H9 (cell line): ENCODE measurements at regions not wholly inside any gene's neighbourhood (a gene's known extent, or its start where the extent isn't known, plus 50 kb on each side); places are given as distances from the start of the nearest gene placed in this dataset.

Experiments
- DNase-seq: peaks from one replicate; pipeline ENCODE4 v3.0.0-alpha.2; 2017
- H2AFZ ChIP-seq: one replicate; pipeline ENCODE4 v1.6.1; 2013; ENCODE audit warnings: mild to moderate bottlenecking, low read length, control low read depth, moderate library complexity
- H2AK5ac ChIP-seq: 2 replicates; pipeline ENCODE4 v1.6.1; 2013; ENCODE audit warnings: low read length, control low read depth, mixed read lengths; ENCODE audit not compliant: insufficient read length
- H2BK120ac ChIP-seq: one replicate; pipeline ENCODE4 v1.6.1; 2013; ENCODE audit warnings: low read depth, mild to moderate bottlenecking, low read length, control low read depth, inconsistent platforms; ENCODE audit not compliant: poor library complexity, severe bottlenecking
- H2BK12ac ChIP-seq: 2 replicates; pipeline ENCODE4 v1.6.1; 2013; ENCODE audit warnings: low read length, control low read depth, mixed read lengths, low read depth; ENCODE audit not compliant: insufficient read length
- H2BK15ac ChIP-seq: 2 replicates; pipeline ENCODE4 v1.6.1; 2013; ENCODE audit warnings: low read depth, low read length, control low read depth
- H2BK20ac ChIP-seq: one replicate; pipeline ENCODE4 v1.6.1; 2013; ENCODE audit warnings: low read depth, mild to moderate bottlenecking, low read length, control low read depth, inconsistent platforms; ENCODE audit not compliant: poor library complexity, severe bottlenecking
- H2BK5ac ChIP-seq: 2 replicates; pipeline ENCODE4 v1.6.1; 2013; ENCODE audit warnings: low read length, control low read depth, mixed read lengths; ENCODE audit not compliant: insufficient read length
- H3K14ac ChIP-seq: 2 replicates; pipeline ENCODE4 v1.6.1; 2013; ENCODE audit warnings: low read length, control low read depth; ENCODE audit not compliant: insufficient read depth
- H3K18ac ChIP-seq: 2 replicates; pipeline ENCODE4 v1.6.1; 2013; ENCODE audit warnings: low read depth, mild to moderate bottlenecking, mixed read lengths, low read length, control low read depth; ENCODE audit not compliant: insufficient read length
- H3K23ac ChIP-seq: 2 replicates; pipeline ENCODE4 v1.6.1; 2013; ENCODE audit warnings: low read length, control low read depth, mixed read lengths, low read depth; ENCODE audit not compliant: insufficient read length
- H3K23me2 ChIP-seq: 2 replicates; pipeline ENCODE4 v1.6.1; 2013; ENCODE audit warnings: low read depth, mild to moderate bottlenecking, mixed read lengths, low read length, control low read depth; ENCODE audit not compliant: insufficient read length, poor library complexity, severe bottlenecking
- H3K27ac ChIP-seq: 2 replicates; pipeline ENCODE4 v1.5.1; 2013; ENCODE audit warnings: low read length, control low read depth, mixed read lengths, low read depth; ENCODE audit not compliant: insufficient read length
- H3K27me3 ChIP-seq: 2 replicates; pipeline ENCODE4 v1.6.1; 2013; ENCODE audit warnings: low read length, control low read depth, inconsistent platforms; ENCODE audit not compliant: insufficient read depth
- H3K4ac ChIP-seq: 2 replicates; pipeline ENCODE4 v1.6.1; 2013; ENCODE audit warnings: low read depth, mild to moderate bottlenecking, control low read depth, inconsistent platforms, low read length, moderate library complexity
- H3K4me1 ChIP-seq: 2 replicates; pipeline ENCODE4 v1.6.1; 2013; ENCODE audit warnings: low read length, control low read depth, inconsistent platforms; ENCODE audit not compliant: insufficient read depth
- H3K4me2 ChIP-seq: 2 replicates; pipeline ENCODE4 v1.6.1; 2013; ENCODE audit warnings: low read length, control low read depth, mixed read lengths; ENCODE audit not compliant: insufficient read length, insufficient read depth
- H3K56ac ChIP-seq: 2 replicates; pipeline ENCODE4 v1.6.1; 2013; ENCODE audit warnings: low read depth, mild to moderate bottlenecking, mixed read lengths, low read length, control low read depth; ENCODE audit not compliant: insufficient read length
- H3K79me1 ChIP-seq: 2 replicates; pipeline ENCODE4 v1.6.1; 2013; ENCODE audit warnings: low read depth, mild to moderate bottlenecking, moderate library complexity, low read length, control low read depth, inconsistent platforms; ENCODE audit not compliant: insufficient read depth, poor library complexity, severe bottlenecking
- H3K79me2 ChIP-seq: 2 replicates; pipeline ENCODE4 v1.6.1; 2013; ENCODE audit warnings: low read length, control low read depth, inconsistent platforms; ENCODE audit not compliant: insufficient read depth
- H3K9ac ChIP-seq: 2 replicates; pipeline ENCODE4 v1.6.1; 2013; ENCODE audit warnings: low read length, control low read depth, mixed read lengths; ENCODE audit not compliant: insufficient read length; ENCODE audit errors: extremely low read depth
- H3K9me3 ChIP-seq: one replicate; pipeline ENCODE4 v1.6.1; 2013; ENCODE audit warnings: low read depth, low read length, inconsistent platforms; ENCODE audit not compliant: control insufficient read depth
- H3T11ph ChIP-seq: one replicate; pipeline ENCODE4 v1.6.1; 2013; ENCODE audit warnings: mild to moderate bottlenecking, low read length, control low read depth, inconsistent platforms
- H4K20me1 ChIP-seq: one replicate; pipeline ENCODE4 v1.6.1; 2013; ENCODE audit not compliant: control insufficient read depth, insufficient read length, insufficient read depth
- H4K5ac ChIP-seq: 2 replicates; pipeline ENCODE4 v1.6.1; 2013; ENCODE audit warnings: low read depth, mild to moderate bottlenecking, mixed read lengths, low read length, control low read depth; ENCODE audit not compliant: insufficient read length
- H4K8ac ChIP-seq: replicated peaks from 2 replicates; pipeline ENCODE4 v1.6.1; 2013; ENCODE audit warnings: low read length, control low read depth, mixed read lengths, low read depth; ENCODE audit not compliant: insufficient read length
- H4K91ac ChIP-seq: 2 replicates; pipeline ENCODE4 v1.6.1; 2013; ENCODE audit warnings: low read depth, mild to moderate bottlenecking, moderate library complexity, mixed read lengths, low read length, control low read depth; ENCODE audit not compliant: insufficient read length
- H3K27ac Mint-ChIP-seq, 3 experiments: 2 replicates in 2 of 3; 3 replicates in 1 of 3; pipeline ENCODE4 v1.8.0; 2020 to 2021; ENCODE audit warnings: mixed read lengths in 3 of 3, mild to moderate bottlenecking in 1 of 3, moderate library complexity in 1 of 3
- H3K27me3 Mint-ChIP-seq: 2 replicates; pipeline ENCODE4 v1.8.0; 2021; ENCODE audit warnings: low read depth, mild to moderate bottlenecking, moderate library complexity, mixed read lengths
- H3K36me3 Mint-ChIP-seq, 3 experiments: 2 replicates in 2 of 3; 3 replicates in 1 of 3; pipeline ENCODE4 v1.8.0; 2020 to 2021; ENCODE audit warnings: low read depth in 3 of 3, mixed read lengths in 3 of 3; ENCODE audit not compliant: insufficient read depth in 1 of 3
- H3K4me1 Mint-ChIP-seq, 2 experiments: 2 replicates each; pipeline ENCODE4 v1.8.0; 2020; ENCODE audit warnings: mixed read lengths in 2 of 2
- H3K4me3 Mint-ChIP-seq, 2 experiments: 2 replicates in 1 of 2; 3 replicates in 1 of 2; pipeline ENCODE4 v1.8.0; 2020 to 2021; ENCODE audit warnings: mild to moderate bottlenecking in 2 of 2, mixed read lengths in 2 of 2, moderate library complexity in 1 of 2
- H3K9me3 Mint-ChIP-seq, 2 experiments: 2 replicates in 1 of 2; 3 replicates in 1 of 2; pipeline ENCODE4 v1.8.0; 2020; ENCODE audit warnings: mild to moderate bottlenecking in 2 of 2, mixed read lengths in 2 of 2, moderate library complexity in 1 of 2
- CTCF ChIP-seq: fragments of 200-600 bp; sonication (generic); conservative IDR thresholded peaks from 3 replicates; pipeline ENCODE4 v1.8.0; 2021; ENCODE audit warnings: antibody characterized with exemption, mild to moderate bottlenecking
- WGBS: extraction: QIAGEN DNeasy Blood & Tissue Kit; methylation state at CpG from one replicate; pipeline ENCODE4 v1.1.7; 2013; ENCODE audit warnings: missing lambda C conversion rate, low lambda C conversion rate, mixed read lengths; ENCODE audit not compliant: insufficient read length; ENCODE audit errors: extremely low coverage; 5-methylcytosine and 5-hydroxymethylcytosine counted together

GRCh38 chr2:65831509-65831908, 399.1 kb upstream of the SPRED2 start:
- H3K27ac Mint-ChIP-seq: no peak overlapping the region

More at GRCh38 chr2:65831509-65831908, 399.1 kb upstream of the SPRED2 start:
- no peak overlapping the region for H3K56ac ChIP-seq
- H3K9ac ChIP-seq: no peak overlapping the region
- no peak overlapping the region for H4K8ac ChIP-seq
- H2BK12ac ChIP-seq: no peak overlapping the region
- H3K18ac ChIP-seq: no peak overlapping the region
- H3K27me3 ChIP-seq: no peaks in the 10 kb centered on the region
- no peak overlapping the region for H2BK15ac ChIP-seq
- no peak overlapping the region for H3K14ac ChIP-seq
- no peak overlapping the region for H2AK5ac ChIP-seq
- no peaks in the 10 kb centered on the region for H3K79me2 ChIP-seq
- no peak overlapping the region for H3T11ph ChIP-seq
- no peak overlapping the region for H4K5ac ChIP-seq
- no peaks in the 10 kb centered on the region for H3K23me2 ChIP-seq
- no peaks in the 10 kb centered on the region for H4K20me1 ChIP-seq
- H2BK5ac ChIP-seq: no peak overlapping the region
- no CpG with 5 or more reads among the region's 1 CpG for WGBS
- no peaks in the 10 kb centered on the region for H3K79me1 ChIP-seq
- H3K4me3 Mint-ChIP-seq: no peak overlapping the region
- H2BK120ac ChIP-seq: no peak overlapping the region
- no peak for TF ChIP-seq CTCF
- no peak overlapping the region for H2AFZ ChIP-seq
- no peak for DNase-seq
- no peaks in the 10 kb centered on the region for H3K9me3 Mint-ChIP-seq
- no peak overlapping the region for H3K23ac ChIP-seq
- H3K27me3 Mint-ChIP-seq: no peaks in the 10 kb centered on the region
- no peak overlapping the region for H3K27ac ChIP-seq
- no peaks in the 10 kb centered on the region for H3K9me3 ChIP-seq
- H3K4me1 Mint-ChIP-seq: peaks cover 14 to 21% of the 10 kb centered on the region in 2 experiments
- no peak overlapping the region for H4K91ac ChIP-seq
- H3K4me2 ChIP-seq: no peak overlapping the region
- no peaks in the 10 kb centered on the region for H3K36me3 Mint-ChIP-seq
- H3K4me1 ChIP-seq: peaks cover 2% of the 10 kb centered on the region; the same call in 1 of the 2 replicates
- H2BK20ac ChIP-seq: no peak overlapping the region
- no peak overlapping the region for H3K4ac ChIP-seq
